HepG2 (cell line): ENCODE measurements at regions not wholly inside any gene's neighbourhood (a gene's known extent, or its start where the extent isn't known, plus 50 kb on each side); places are given as distances from the start of the nearest gene placed in this dataset.

Experiments
- ATAC-seq: fragments of 200-7000 bp; cut with Tn5 transposase; 3 replicates; pipeline ENCODE4 v1.9.1; 2020; ENCODE audit warnings: mild to moderate bottlenecking, moderate library complexity
- BruUV-seq: library from RNA; stranded (reverse); fragments of 400-500 nt; replicated peaks from 2 replicates; lab custom pipeline; 2021; lab: Mats Ljungman, UMichigan
- CTCF ChIA-PET: fragments of 300-600 bp; formaldehyde crosslinking; extraction: SDS; loops from one replicate; lab custom pipeline; 2021; ENCODE audit warnings: low total read pairs, inconsistent platforms, low intra/inter-chr PET ratio; lab: Yijun Ruan, JAX
- POLR2A ChIA-PET: fragments of 350-600 bp; sonication (Branson Sonifier 250); formaldehyde crosslinking; loops from one replicate; lab custom pipeline; 2020; ENCODE audit warnings: antibody characterized with exemption, inconsistent platforms; lab: Yijun Ruan, JAX
- DNase-seq: peaks from one replicate; pipeline ENCODE4 v3.0.0-alpha.2; 2015; ENCODE audit warnings: low spot score
- FAIRE-seq: peaks from 3 replicates; lab custom pipeline; 2011; peaks lifted over from hg19 to GRCh38; lab: Jason Lieb, UNC
- H2AFZ ChIP-seq: one replicate; pipeline ENCODE4 v1.6.1; 2011; ENCODE audit warnings: low read length, inconsistent platforms
- H3K27ac ChIP-seq: fragments of 300-600 bp; 3 replicates; pipeline ENCODE4 v1.8.0; 2011; ENCODE audit warnings: mixed run types, mild to moderate bottlenecking, mixed read lengths, low read length, inconsistent platforms; ENCODE audit not compliant: insufficient read depth; ENCODE audit errors: extremely low read length
- H3K27me3 ChIP-seq, 2 experiments: fragments of 200-600 bp in 1 of 2; 2 replicates in 1 of 2; 3 replicates in 1 of 2; pipeline versions ENCODE4 v1.6.0 to v1.8.0; 2011; ENCODE audit warnings: low read length in 2 of 2, mild to moderate bottlenecking in 2 of 2, moderate library complexity in 2 of 2, inconsistent platforms in 1 of 2; ENCODE audit not compliant: insufficient read depth in 2 of 2, control insufficient read depth in 1 of 2
- H3K36me3 ChIP-seq, 2 experiments: fragments of 200-600 bp in 1 of 2; replicated peaks in 1 of 2; 2 replicates in 1 of 2; 3 replicates in 1 of 2; pipeline versions ENCODE4 v1.5.1 to v1.8.0; 2011; ENCODE audit warnings: low read length in 2 of 2, inconsistent platforms in 1 of 2; ENCODE audit not compliant: insufficient read depth in 2 of 2, control insufficient read depth in 1 of 2
- H3K4me1 ChIP-seq: 2 replicates; pipeline ENCODE4 v1.5.1; 2012; ENCODE audit warnings: low read length, inconsistent platforms; ENCODE audit not compliant: insufficient read depth
- H3K4me2 ChIP-seq: 2 replicates; pipeline ENCODE4 v1.6.0; 2011; ENCODE audit warnings: low read depth, low read length, inconsistent platforms
- H3K4me3 ChIP-seq, 3 experiments: fragments of 200-600 bp in 1 of 3; sonication (generic), shearing (Covaris generic) in 1 of 3; replicated peaks in 1 of 3; 2 replicates each; pipeline ENCODE4 v1.5.1; 2011 to 2016; ENCODE audit warnings: low read length in 3 of 3, inconsistent platforms in 2 of 3, low read depth in 2 of 3, mild to moderate bottlenecking in 2 of 3, control low read depth in 1 of 3, mixed read lengths in 1 of 3; ENCODE audit not compliant: insufficient read depth in 1 of 3
- H3K79me2 ChIP-seq: one replicate; pipeline ENCODE4 v1.6.1; 2011; ENCODE audit warnings: low read length, inconsistent platforms; ENCODE audit not compliant: insufficient read depth
- H3K9ac ChIP-seq: 2 replicates; pipeline ENCODE4 v1.6.0; 2011; ENCODE audit warnings: mild to moderate bottlenecking, low read depth, low read length, inconsistent platforms; ENCODE audit not compliant: insufficient read depth
- H3K9me3 ChIP-seq: 2 replicates; pipeline ENCODE4 v1.5.1; 2012; ENCODE audit warnings: mild to moderate bottlenecking, low read length
- H4K20me1 ChIP-seq: 2 replicates; pipeline ENCODE4 v1.6.0; 2011; ENCODE audit warnings: inconsistent platforms, mild to moderate bottlenecking, low read length, moderate library complexity; ENCODE audit not compliant: insufficient read depth
- ARID2 ChIP-seq: sonication (generic); formaldehyde crosslinking; IDR thresholded peaks from 2 replicates; pipeline ENCODE4 v1.8.1; 2022; ENCODE audit warnings: mild to moderate bottlenecking, missing genetic modification reagents, borderline replicate concordance
- BCL6 ChIP-seq: IDR thresholded peaks from 2 replicates; pipeline ENCODE4 v1.6.1; 2016; ENCODE audit warnings: missing genetic modification reagents, missing compliant biosample characterization
- GABPA ChIP-seq, 2 experiments: IDR thresholded peaks; 2 replicates each; pipeline ENCODE4 v1.6.1; 2011 to 2016; ENCODE audit warnings: low read depth in 2 of 2, low read length in 1 of 2, missing biosample characterization in 1 of 2, missing genetic modification characterization in 1 of 2
- HIC2 ChIP-seq: sonication (generic); formaldehyde crosslinking; IDR thresholded peaks from 2 replicates; pipeline ENCODE4 v1.9.0; 2022; ENCODE audit warnings: low read depth, missing genetic modification reagents
- KLF11 ChIP-seq: IDR thresholded peaks from 2 replicates; pipeline ENCODE4 v1.6.1; 2016; ENCODE audit warnings: missing compliant biosample characterization
- NCOA1 ChIP-seq: sonication (generic); formaldehyde crosslinking; IDR thresholded peaks from 2 replicates; pipeline ENCODE4 v1.9.0; 2021; ENCODE audit warnings: missing genetic modification reagents
- PHF8 ChIP-seq: sonication (generic); formaldehyde crosslinking; IDR thresholded peaks from 2 replicates; pipeline ENCODE4 v1.5.0; 2020; ENCODE audit warnings: missing genetic modification reagents
- POLR2AphosphoS2 ChIP-seq: IDR thresholded peaks from 2 replicates; pipeline ENCODE4 v1.6.1; 2011; ENCODE audit warnings: low read depth, low read length, improper control_type of control experiment
- SIX4 ChIP-seq: sonication (generic); formaldehyde crosslinking; IDR thresholded peaks from 2 replicates; pipeline ENCODE4 v1.4.0; 2020; ENCODE audit warnings: missing genetic modification reagents
- SMAD3 ChIP-seq: sonication (generic); formaldehyde crosslinking; IDR thresholded peaks from 2 replicates; pipeline ENCODE4 v1.4.0; 2020; ENCODE audit warnings: missing genetic modification reagents
- SMARCC2 ChIP-seq: fragments of 450-650 bp; IDR thresholded peaks from 2 replicates; pipeline ENCODE4 v1.6.1; 2017; ENCODE audit warnings: antibody characterized with exemption, mild to moderate bottlenecking
- ZNF235 ChIP-seq: sonication (generic); formaldehyde crosslinking; IDR thresholded peaks from 2 replicates; pipeline ENCODE4 v1.8.1; 2023; ENCODE audit warnings: mild to moderate bottlenecking, missing genetic modification reagents, borderline replicate concordance
- ZNF430 ChIP-seq: sonication (generic); formaldehyde crosslinking; IDR thresholded peaks from 2 replicates; pipeline ENCODE4 v1.9.0; 2021; ENCODE audit warnings: mild to moderate bottlenecking, missing genetic modification reagents
- ZNF605 ChIP-seq: sonication (generic); formaldehyde crosslinking; IDR thresholded peaks from 2 replicates; pipeline ENCODE4 v1.8.0; 2022; ENCODE audit warnings: mild to moderate bottlenecking, missing genetic modification reagents
- whole genome bisulfite sequencing: methylation state at CpG from one replicate; pipeline ENCODE4 v1.1.6; 2017; ENCODE audit warnings: low lambda C conversion rate; 5-methylcytosine and 5-hydroxymethylcytosine counted together
- in situ Hi-C: cut with HindIII; loops from 2 replicates; pipeline ENCODE4 v1.10.0; 2017; ENCODE audit warnings: low pct_unique_long_range_greater_than_20kb; ENCODE audit not compliant: extremely low pct_ligation_motif_present
- intact Hi-C: fragments of 100-400 bp; cut with micrococcal nuclease; formaldehyde crosslinking; loops from one replicate; pipeline ENCODE4 v1.10.0; 2022; ENCODE audit not compliant: unreplicated experiment
- TF ChIP-seq, protein P1 (sequence below): sonication (generic); formaldehyde crosslinking; IDR thresholded peaks from 2 replicates; pipeline ENCODE4 v1.8.1; 2023; ENCODE audit warnings: mild to moderate bottlenecking, missing genetic modification reagents, borderline replicate concordance

GRCh38 chr3:25117005-25117593, 311.0 kb upstream of the RARB start:
- CTCF ChIA-PET: no interaction called here
- H2AFZ ChIP-seq: no peak overlapping the region
- H3K9ac ChIP-seq: no peak overlapping the region
- no peak for DNase-seq
- ATAC-seq: no peak
- no peaks in the 10 kb centered on the region for H3K9me3 ChIP-seq
- TF ChIP-seq BCL6 (CRISPR knock-in tag): peak; percentile 52
- TF ChIP-seq, protein P1, sequence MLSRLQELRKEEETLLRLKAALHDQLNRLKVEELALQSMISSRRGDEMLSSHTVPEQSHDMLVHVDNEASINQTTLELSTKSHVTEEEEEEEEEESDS (CRISPR knock-in tag): no peak
- POLR2A ChIA-PET: no interaction called here
- BruUV-seq: no TSS peak
- FAIRE-seq: no peak
- no peaks in the 10 kb centered on the region for H3K4me1 ChIP-seq
- H3K79me2 ChIP-seq: no peaks in the 10 kb centered on the region
- intact Hi-C loops (no loop called here), in situ Hi-C loops (no loop called here)
- no peak overlapping the region for H3K4me2 ChIP-seq
- WGBS: 2% methylated on average over 4 of the region's 4 CpGs
- no peaks in the 10 kb centered on the region for H3K36me3 ChIP-seq
- H4K20me1 ChIP-seq: no peaks in the 10 kb centered on the region
- no peak overlapping the region for H3K4me3 ChIP-seq
- no peak overlapping the region for H3K27ac ChIP-seq
- no peaks in the 10 kb centered on the region for H3K27me3 ChIP-seq

DNA sequence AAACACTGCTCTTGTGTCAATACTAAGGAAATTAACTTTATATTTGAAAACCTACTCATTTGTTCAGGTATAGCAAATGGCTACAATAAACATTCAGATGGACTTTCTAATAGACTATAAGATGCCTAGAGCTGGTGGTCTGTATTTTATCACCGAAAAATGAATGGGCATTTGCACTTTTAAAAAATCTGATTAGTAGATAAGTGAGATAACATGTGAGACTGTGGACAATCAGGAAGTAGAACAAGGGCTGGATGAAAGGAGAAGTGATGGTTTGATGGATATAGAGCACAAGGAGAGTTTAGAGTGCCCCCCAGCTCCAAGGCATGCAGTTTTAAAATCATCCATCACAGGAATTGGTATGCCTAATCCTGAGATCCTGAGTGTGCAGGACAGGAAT, 308.4 kb upstream of the RARB start:
- ATAC-seq: no peak
- TF ChIP-seq ZNF605: no peak
- no peak for TF ChIP-seq SMARCC2
- no peak for TF ChIP-seq PHF8
- TF ChIP-seq ZNF235 (CRISPR knock-in tag): no peak
- TF ChIP-seq NCOA1 (CRISPR knock-in tag): no peak
- TF ChIP-seq ZNF430 (CRISPR knock-in tag): no peak
- TF ChIP-seq BCL6 (CRISPR knock-in tag): no peak
- no peak for TF ChIP-seq POLR2AphosphoS2
- no peak for TF ChIP-seq SIX4 (CRISPR knock-in tag)
- TF ChIP-seq KLF11 (CRISPR knock-in tag): no peak
- no peak for TF ChIP-seq HIC2 (CRISPR knock-in tag)
- TF ChIP-seq SMAD3: no peak
- TF ChIP-seq ARID2 (CRISPR knock-in tag): no peak
- TF ChIP-seq GABPA (IDR thresholded peaks at IDR 0.05; ENCODE audit: low read depth, low read length): no peak
- TF ChIP-seq GABPA (CRISPR knock-in tag; IDR thresholded peaks at IDR 0.05; ENCODE audit: low read depth): no peak
- POLR2A ChIA-PET: no interaction called here
- no peak for FAIRE-seq
- no peaks in the 10 kb centered on the region for H4K20me1 ChIP-seq
- 0% methylated on average over 1 of the region's 1 CpG for WGBS
- no peak overlapping the region for H2AFZ ChIP-seq
- no peaks in the 10 kb centered on the region for H3K4me1 ChIP-seq
- no peaks in the 10 kb centered on the region for H3K9me3 ChIP-seq
- H3K4me2 ChIP-seq: no peak overlapping the region
- H3K4me3 ChIP-seq: no peak overlapping the region
- H3K27ac ChIP-seq: no peak overlapping the region
- no peaks in the 10 kb centered on the region for H3K79me2 ChIP-seq
- CTCF ChIA-PET: no interaction called here
- no TSS peak for BruUV-seq
- in situ Hi-C loops (no loop called here), intact Hi-C loops (no loop called here)
- H3K27me3 ChIP-seq: no peaks in the 10 kb centered on the region
- DNase-seq: no peak
- H3K36me3 ChIP-seq: no peaks in the 10 kb centered on the region
- no peak overlapping the region for H3K9ac ChIP-seq
